GM19239 (cell line): ENCODE measurements at regions not wholly inside any gene's neighbourhood (a gene's known extent, or its start where the extent isn't known, plus 50 kb on each side); places are given as distances from the start of the nearest gene placed in this dataset.

Experiments
- DNase-seq: peaks from one replicate; pipeline ENCODE4 v3.0.0; 2011; ENCODE audit warnings: low spot score; ENCODE audit not compliant: insufficient read length
- FAIRE-seq: peaks from 2 replicates; lab custom pipeline; 2011; peaks lifted over from hg19 to GRCh38; lab: Jason Lieb, UNC

GRCh38 chr4:181507180-181507835 is 735.9 kb upstream of the TENM3 start:
- DNase-seq (no peak), FAIRE-seq (no peak)

- DNase-seq, result no peak
- FAIRE-seq, result no peak
These were observed 735.3 kb upstream of the TENM3 start for GRCh38 chr4:181507938-181508337.

GRCh38 chr4:181508601-181509000 is 734.6 kb upstream of the TENM3 start:
- FAIRE-seq (no peak), DNase-seq (no peak)

GRCh38 chr4:181509073-181509472 is 734.1 kb upstream of the TENM3 start:
- DNase-seq (no peak), FAIRE-seq (no peak)

GRCh38 chr4:181517491-181517890 is 725.7 kb upstream of the TENM3 start:
- no peak for DNase-seq
- FAIRE-seq, result no peak

- no peak for FAIRE-seq
- DNase-seq, result no peak
These were observed 722.4 kb upstream of the TENM3 start for GRCh38 chr4:181520790-181521189.

- DNase-seq, result no peak
- no peak for FAIRE-seq
These were observed 719.2 kb upstream of the TENM3 start for GRCh38 chr4:181523973-181524372.

GRCh38 chr4:181524499-181524898 is 718.7 kb upstream of the TENM3 start:
- FAIRE-seq (no peak), DNase-seq (no peak)

- DNase-seq (no peak), FAIRE-seq (no peak)
These were observed 717.6 kb upstream of the TENM3 start for GRCh38 chr4:181525634-181526033.

- FAIRE-seq, result no peak
- no peak for DNase-seq
These were observed 714.5 kb upstream of the TENM3 start for GRCh38 chr4:181528570-181529184.

GRCh38 chr4:181529537-181529936 is 713.7 kb upstream of the TENM3 start:
- DNase-seq (no peak), FAIRE-seq (no peak)

- no peak for FAIRE-seq
- DNase-seq, result no peak
These were observed 706.9 kb upstream of the TENM3 start for GRCh38 chr4:181536196-181536746.

- DNase-seq (no peak), FAIRE-seq (no peak)
These were observed 706.3 kb upstream of the TENM3 start for GRCh38 chr4:181536811-181537434.

- FAIRE-seq, result no peak
- DNase-seq, result no peak
These were observed 704.8 kb upstream of the TENM3 start for GRCh38 chr4:181538431-181538830.

GRCh38 chr4:181541396-181541795 is 701.8 kb upstream of the TENM3 start:
- FAIRE-seq, result no peak
- DNase-seq, result no peak

GRCh38 chr4:181548873-181549575 is 694.2 kb upstream of the TENM3 start:
- no peak for DNase-seq

GRCh38 chr4:181549576-181550188 is 693.5 kb upstream of the TENM3 start:
- DNase-seq (no peak), FAIRE-seq (no peak)

More at GRCh38 chr4:181548873-181549575, 694.2 kb upstream of the TENM3 start:
- no peak for FAIRE-seq

GRCh38 chr4:181550381-181550780 is 692.8 kb upstream of the TENM3 start:
- no peak for DNase-seq
- no peak for FAIRE-seq

GRCh38 chr4:181559637-181560036 is 683.6 kb upstream of the TENM3 start:
- no peak for DNase-seq
- no peak for FAIRE-seq

- no peak for DNase-seq
- no peak for FAIRE-seq
These were observed 680.8 kb upstream of the TENM3 start for GRCh38 chr4:181562399-181562798.
